CD14-positive monocyte (primary cell): ENCODE measurements at regions not wholly inside any gene's neighbourhood (a gene's known extent, or its start where the extent isn't known, plus 50 kb on each side); places are given as distances from the start of the nearest gene placed in this dataset.

Source experiments
- DNase-seq, 3 donors: peaks; one replicate each; pipeline ENCODE4 v3.0.0-alpha.2; 2011 to 2022
- H2AFZ ChIP-seq: 2 replicates; pipeline ENCODE4 v1.6.0; 2012; ENCODE audit warnings: mild to moderate bottlenecking, low read depth, low read length, inconsistent platforms; ENCODE audit not compliant: insufficient read depth, poor library complexity, severe bottlenecking
- H3K27ac ChIP-seq, 2 donors: 1 replicate in 1 of 2; 2 replicates in 1 of 2; pipeline ENCODE4 v1.5.1; 2012 to 2013; ENCODE audit warnings: low read length in 2 of 2, control low read depth in 1 of 2, inconsistent platforms in 1 of 2, low read depth in 1 of 2, mild to moderate bottlenecking in 1 of 2
- H3K27me3 ChIP-seq, 2 donors: one replicate each; pipeline versions ENCODE4 v1.6.0 to v1.6.1; 2011 to 2013; ENCODE audit warnings: low read length in 2 of 2; ENCODE audit not compliant: control insufficient read depth in 2 of 2, insufficient read depth in 2 of 2
- H3K36me3 ChIP-seq, 2 donors: replicated peaks in 1 of 2; 1 replicate in 1 of 2; 2 replicates in 1 of 2; pipeline versions ENCODE4 v1.5.1 to v1.6.1; 2012 to 2013; ENCODE audit warnings: low read length in 2 of 2, control low read depth in 1 of 2, inconsistent platforms in 1 of 2, mild to moderate bottlenecking in 1 of 2; ENCODE audit not compliant: insufficient read depth in 2 of 2, control insufficient read depth in 1 of 2
- H3K4me1 ChIP-seq, 2 donors: 1 replicate in 1 of 2; 2 replicates in 1 of 2; pipeline versions ENCODE4 v1.5.1 to v1.6.1; 2012 to 2013; ENCODE audit warnings: low read length in 2 of 2, control low read depth in 1 of 2, inconsistent platforms in 1 of 2, mild to moderate bottlenecking in 1 of 2, moderate library complexity in 1 of 2; ENCODE audit not compliant: insufficient read depth in 2 of 2, control insufficient read depth in 1 of 2
- H3K4me2 ChIP-seq: replicated peaks from 2 replicates; pipeline ENCODE3; 2012; ENCODE audit warnings: low read length, moderate library complexity, mild to moderate bottlenecking; ENCODE audit not compliant: poor library complexity, severe bottlenecking; ENCODE audit errors: extremely low read depth
- H3K4me3 ChIP-seq, 3 experiments: fragments of 200-600 bp in 1 of 3; sonication (generic) in 1 of 3; replicated peaks in 1 of 3; 1 replicate in 2 of 3; 2 replicates in 1 of 3; pipeline ENCODE4 v1.5.1; 2011 to 2013; ENCODE audit warnings: low read length in 3 of 3, mild to moderate bottlenecking in 3 of 3, control low read depth in 2 of 3, low read depth in 2 of 3, inconsistent platforms in 1 of 3, moderate library complexity in 1 of 3
- H3K79me2 ChIP-seq: 2 replicates; pipeline ENCODE4 v1.6.0; 2012; ENCODE audit warnings: mild to moderate bottlenecking, control low read depth, inconsistent platforms, low read length, moderate library complexity; ENCODE audit not compliant: insufficient read depth
- H3K9ac ChIP-seq: 2 replicates; pipeline ENCODE4 v1.6.0; 2017; ENCODE audit warnings: low read length, mild to moderate bottlenecking; ENCODE audit not compliant: insufficient read depth, poor library complexity, severe bottlenecking
- H3K9me3 ChIP-seq, 2 donors: replicated peaks in 1 of 2; 1 replicate in 1 of 2; 2 replicates in 1 of 2; pipeline versions ENCODE4 v1.5.1 to v1.6.1; 2012 to 2013; ENCODE audit warnings: low read length in 2 of 2, control low read depth in 1 of 2; ENCODE audit not compliant: control insufficient read depth in 1 of 2, insufficient read depth in 1 of 2
- H4K20me1 ChIP-seq: 2 replicates; pipeline ENCODE4 v1.6.0; 2012; ENCODE audit warnings: mild to moderate bottlenecking, low read length, control low read depth, moderate library complexity; ENCODE audit not compliant: insufficient read depth
- H3K27ac Mint-ChIP-seq, 7 donors: one replicate each; pipeline ENCODE4 v1.8.0; 2020; ENCODE audit warnings: mild to moderate bottlenecking in 7 of 7, mixed read lengths in 7 of 7, moderate library complexity in 6 of 7, inconsistent platforms in 2 of 7
- H3K27me3 Mint-ChIP-seq, 3 donors: one replicate each; pipeline ENCODE4 v1.8.0; 2021 to 2022; ENCODE audit warnings: low read depth in 3 of 3, mild to moderate bottlenecking in 3 of 3, mixed read lengths in 3 of 3, moderate library complexity in 3 of 3, inconsistent platforms in 1 of 3
- H3K36me3 Mint-ChIP-seq, 2 donors: one replicate each; pipeline ENCODE4 v1.8.0; 2020; ENCODE audit warnings: mixed read lengths in 2 of 2, inconsistent platforms in 1 of 2, mild to moderate bottlenecking in 1 of 2
- H3K4me1 Mint-ChIP-seq: one replicate; pipeline ENCODE4 v1.8.0; 2020; ENCODE audit warnings: mild to moderate bottlenecking, mixed read lengths
- H3K4me3 Mint-ChIP-seq, 2 donors: one replicate each; pipeline ENCODE4 v1.8.0; 2020; ENCODE audit warnings: mild to moderate bottlenecking in 2 of 2, mixed read lengths in 2 of 2, moderate library complexity in 1 of 2
- H3K9me3 Mint-ChIP-seq, 7 donors: one replicate each; pipeline ENCODE4 v1.8.0; 2020 to 2022; ENCODE audit warnings: mixed read lengths in 7 of 7, mild to moderate bottlenecking in 6 of 7, moderate library complexity in 6 of 7, inconsistent platforms in 2 of 7
- CTCF ChIP-seq: fragments of 200-600 bp; IDR thresholded peaks from one replicate; pipeline ENCODE4 v1.8.0; 2022; ENCODE audit warnings: antibody characterized with exemption, mild to moderate bottlenecking
- WGBS: methylation state at CpG from one replicate; pipeline ENCODE4 v1.1.5; 2013; ENCODE audit warnings: missing lambda C conversion rate; ENCODE audit not compliant: insufficient coverage; 5-methylcytosine and 5-hydroxymethylcytosine counted together
- intact Hi-C, 2 donors: fragments of 100-400 bp; cut with micrococcal nuclease; formaldehyde crosslinking; loops; one replicate each; pipeline versions ENCODE4 v1.15.0 to v1.15.1; 2023

- H2AFZ ChIP-seq: no peak overlapping the region
- 100% methylated on average over 1 of the region's 4 CpGs for WGBS
- no peak overlapping the region for H3K27ac ChIP-seq
- H3K4me1 Mint-ChIP-seq: no peaks in the 10 kb centered on the region
- no peak overlapping the region for H3K4me3 Mint-ChIP-seq
- H3K79me2 ChIP-seq: no peaks in the 10 kb centered on the region
- no peaks in the 10 kb centered on the region for H4K20me1 ChIP-seq
- H3K9ac ChIP-seq: no peak overlapping the region
- no peaks in the 10 kb centered on the region for H3K9me3 ChIP-seq
- no peak overlapping the region for H3K4me2 ChIP-seq
- H3K4me3 ChIP-seq: no peak overlapping the region
- TF ChIP-seq CTCF: no peak
- peaks cover 0 to 3% (median 0%) of the 10 kb centered on the region in 3 donors for H3K27me3 Mint-ChIP-seq
- H3K36me3 ChIP-seq: no peaks in the 10 kb centered on the region
- no peaks in the 10 kb centered on the region for H3K27me3 ChIP-seq
- no peaks in the 10 kb centered on the region for H3K4me1 ChIP-seq
- no peak for DNase-seq
- H3K9me3 Mint-ChIP-seq: peaks cover 0 to 2% (median 0%) of the 10 kb centered on the region in 7 donors
- H3K36me3 Mint-ChIP-seq: no peaks in the 10 kb centered on the region
- intact Hi-C loops: no loop called here
- H3K27ac Mint-ChIP-seq: no peak overlapping the region
Observed at GRCh38 chr13:97720896-97721295, 232.6 kb upstream of the IPO5 start.

- Mint-ChIP-seq H3K27ac (no peak overlapping the region), H3K36me3 (no peaks in the 10 kb centered on the region), H3K9me3 (peaks cover 0 to 8% (median 6%) of the 10 kb centered on the region in 7 donors), H3K4me3 (no peak overlapping the region), H3K27me3 (peaks cover 0 to 3% (median 0%) of the 10 kb centered on the region in 3 donors), H3K4me1 (no peaks in the 10 kb centered on the region)
- Histone ChIP-seq H3K27me3 (no peaks in the 10 kb centered on the region), H4K20me1 (no peaks in the 10 kb centered on the region), H3K79me2 (no peaks in the 10 kb centered on the region), H3K4me2 (no peak overlapping the region), H3K9ac (no peak overlapping the region), H3K36me3 (no peaks in the 10 kb centered on the region), H3K4me3 (no peak overlapping the region), H2AFZ (no peak overlapping the region), H3K27ac (no peak overlapping the region), H3K4me1 (no peaks in the 10 kb centered on the region), H3K9me3 (peaks cover 6 to 7% of the 10 kb centered on the region in 2 donors)
- WGBS: 51% methylated on average over 4 of the region's 4 CpGs
- no peak for TF ChIP-seq CTCF
- no peak for DNase-seq
- intact Hi-C loops: no loop called here
Observed at GRCh38 chr13:97723655-97724054, 229.8 kb upstream of the IPO5 start.
